HepG2 (cell line): ENCODE measurements at regions not wholly inside any gene's neighbourhood (a gene's known extent, or its start where the extent isn't known, plus 50 kb on each side); places are given as distances from the start of the nearest gene placed in this dataset.

Source experiments
- ATAC-seq: fragments of 200-7000 bp; cut with Tn5 transposase; 3 replicates; pipeline ENCODE4 v1.9.1; 2020; ENCODE audit warnings: mild to moderate bottlenecking, moderate library complexity
- BruUV-seq: library from RNA; stranded (reverse); fragments of 400-500 nt; replicated peaks from 2 replicates; lab custom pipeline; 2021; lab: Mats Ljungman, UMichigan
- CTCF ChIA-PET: fragments of 300-600 bp; formaldehyde crosslinking; extraction: SDS; loops from one replicate; lab custom pipeline; 2021; ENCODE audit warnings: low total read pairs, inconsistent platforms, low intra/inter-chr PET ratio; lab: Yijun Ruan, JAX
- POLR2A ChIA-PET: fragments of 350-600 bp; sonication (Branson Sonifier 250); formaldehyde crosslinking; loops from one replicate; lab custom pipeline; 2020; ENCODE audit warnings: antibody characterized with exemption, inconsistent platforms; lab: Yijun Ruan, JAX
- DNase-seq: peaks from one replicate; pipeline ENCODE4 v3.0.0-alpha.2; 2015; ENCODE audit warnings: low spot score
- FAIRE-seq: peaks from 3 replicates; lab custom pipeline; 2011; peaks lifted over from hg19 to GRCh38; lab: Jason Lieb, UNC
- H2AFZ ChIP-seq: one replicate; pipeline ENCODE4 v1.6.1; 2011; ENCODE audit warnings: low read length, inconsistent platforms
- H3K27ac ChIP-seq: fragments of 300-600 bp; 3 replicates; pipeline ENCODE4 v1.8.0; 2011; ENCODE audit warnings: mixed run types, mild to moderate bottlenecking, mixed read lengths, low read length, inconsistent platforms; ENCODE audit not compliant: insufficient read depth; ENCODE audit errors: extremely low read length
- H3K27me3 ChIP-seq, 2 experiments: fragments of 200-600 bp in 1 of 2; 2 replicates in 1 of 2; 3 replicates in 1 of 2; pipeline versions ENCODE4 v1.6.0 to v1.8.0; 2011; ENCODE audit warnings: low read length in 2 of 2, mild to moderate bottlenecking in 2 of 2, moderate library complexity in 2 of 2, inconsistent platforms in 1 of 2; ENCODE audit not compliant: insufficient read depth in 2 of 2, control insufficient read depth in 1 of 2
- H3K36me3 ChIP-seq, 2 experiments: fragments of 200-600 bp in 1 of 2; replicated peaks in 1 of 2; 2 replicates in 1 of 2; 3 replicates in 1 of 2; pipeline versions ENCODE4 v1.5.1 to v1.8.0; 2011; ENCODE audit warnings: low read length in 2 of 2, inconsistent platforms in 1 of 2; ENCODE audit not compliant: insufficient read depth in 2 of 2, control insufficient read depth in 1 of 2
- H3K4me1 ChIP-seq: 2 replicates; pipeline ENCODE4 v1.5.1; 2012; ENCODE audit warnings: low read length, inconsistent platforms; ENCODE audit not compliant: insufficient read depth
- H3K4me2 ChIP-seq: 2 replicates; pipeline ENCODE4 v1.6.0; 2011; ENCODE audit warnings: low read depth, low read length, inconsistent platforms
- H3K4me3 ChIP-seq, 3 experiments: fragments of 200-600 bp in 1 of 3; sonication (generic), shearing (Covaris generic) in 1 of 3; replicated peaks in 1 of 3; 2 replicates each; pipeline ENCODE4 v1.5.1; 2011 to 2016; ENCODE audit warnings: low read length in 3 of 3, inconsistent platforms in 2 of 3, low read depth in 2 of 3, mild to moderate bottlenecking in 2 of 3, control low read depth in 1 of 3, mixed read lengths in 1 of 3; ENCODE audit not compliant: insufficient read depth in 1 of 3
- H3K79me2 ChIP-seq: one replicate; pipeline ENCODE4 v1.6.1; 2011; ENCODE audit warnings: low read length, inconsistent platforms; ENCODE audit not compliant: insufficient read depth
- H3K9ac ChIP-seq: 2 replicates; pipeline ENCODE4 v1.6.0; 2011; ENCODE audit warnings: mild to moderate bottlenecking, low read depth, low read length, inconsistent platforms; ENCODE audit not compliant: insufficient read depth
- H3K9me3 ChIP-seq: 2 replicates; pipeline ENCODE4 v1.5.1; 2012; ENCODE audit warnings: mild to moderate bottlenecking, low read length
- H4K20me1 ChIP-seq: 2 replicates; pipeline ENCODE4 v1.6.0; 2011; ENCODE audit warnings: inconsistent platforms, mild to moderate bottlenecking, low read length, moderate library complexity; ENCODE audit not compliant: insufficient read depth
- BRD4 ChIP-seq: sonication (generic); formaldehyde crosslinking; IDR thresholded peaks from 2 replicates; pipeline ENCODE4 v1.4.0; 2020; ENCODE audit warnings: missing genetic modification reagents
- CTCF ChIP-seq: sonication (generic); formaldehyde crosslinking; IDR thresholded peaks from 2 replicates; pipeline ENCODE4 v1.5.0; 2020; ENCODE audit warnings: mild to moderate bottlenecking, missing genetic modification reagents, moderate library complexity
- GATAD2A ChIP-seq: IDR thresholded peaks from 2 replicates; pipeline ENCODE4 v1.6.1; 2016
- KDM2A ChIP-seq: sonication (generic); formaldehyde crosslinking; IDR thresholded peaks from 2 replicates; pipeline ENCODE4 v1.4.0; 2020; ENCODE audit warnings: low read depth, missing genetic modification reagents, borderline replicate concordance
- KDM4B ChIP-seq: sonication (generic); formaldehyde crosslinking; IDR thresholded peaks from 2 replicates; pipeline ENCODE4 v1.4.0; 2020; ENCODE audit warnings: missing genetic modification reagents
- NFE2L2 ChIP-seq: fragments of 150-350 bp; IDR thresholded peaks from 2 replicates; pipeline ENCODE4 v1.6.1; 2014; ENCODE audit warnings: low read length
- STAG1 ChIP-seq: sonication (generic); formaldehyde crosslinking; IDR thresholded peaks from 2 replicates; pipeline ENCODE4 v1.4.0; 2020; ENCODE audit warnings: missing genetic modification reagents
- TBX2 ChIP-seq: sonication (generic); formaldehyde crosslinking; IDR thresholded peaks from 2 replicates; pipeline ENCODE4 v1.5.0; 2020; ENCODE audit warnings: missing genetic modification reagents, mild to moderate bottlenecking, borderline replicate concordance
- TRIM24 ChIP-seq: sonication (generic); formaldehyde crosslinking; IDR thresholded peaks from 2 replicates; pipeline ENCODE4 v1.8.0; 2022; ENCODE audit warnings: mild to moderate bottlenecking, missing genetic modification reagents
- ZNF354B ChIP-seq: sonication (generic); formaldehyde crosslinking; IDR thresholded peaks from 2 replicates; pipeline ENCODE4 v1.8.0; 2022; ENCODE audit warnings: mild to moderate bottlenecking, missing genetic modification reagents
- ZNF75D ChIP-seq: sonication (generic); formaldehyde crosslinking; IDR thresholded peaks from 2 replicates; pipeline ENCODE4 v1.8.1; 2023; ENCODE audit warnings: missing genetic modification reagents, mild to moderate bottlenecking, borderline replicate concordance
- ZNF816 ChIP-seq: sonication (generic); formaldehyde crosslinking; IDR thresholded peaks from 2 replicates; pipeline ENCODE4 v1.8.0; 2022; ENCODE audit warnings: missing genetic modification reagents, mild to moderate bottlenecking, borderline replicate concordance
- WGBS: methylation state at CpG from one replicate; pipeline ENCODE4 v1.1.6; 2017; ENCODE audit warnings: low lambda C conversion rate; 5-methylcytosine and 5-hydroxymethylcytosine counted together
- in situ Hi-C: cut with HindIII; loops from 2 replicates; pipeline ENCODE4 v1.10.0; 2017; ENCODE audit warnings: low pct_unique_long_range_greater_than_20kb; ENCODE audit not compliant: extremely low pct_ligation_motif_present
- intact Hi-C: fragments of 100-400 bp; cut with micrococcal nuclease; formaldehyde crosslinking; loops from one replicate; pipeline ENCODE4 v1.10.0; 2022; ENCODE audit not compliant: unreplicated experiment
- TF ChIP-seq, protein P1 (sequence below): sonication (generic); formaldehyde crosslinking; IDR thresholded peaks from 2 replicates; pipeline ENCODE4 v1.4.0; 2020; ENCODE audit warnings: missing genetic modification reagents, borderline replicate concordance

GRCh38 chr20:60993433-60994044, 258.5 kb upstream of the CDH4 start:
- H3K4me3 ChIP-seq = no peak overlapping the region
- TF ChIP-seq TRIM24 (CRISPR knock-in tag) = no peak
- TF ChIP-seq BRD4 (CRISPR knock-in tag) = no peak
- peak; percentile 53 for TF ChIP-seq STAG1 (CRISPR knock-in tag)
- TF ChIP-seq CTCF (CRISPR knock-in tag) = peak; percentile 32; the same call in 1 of the 2 replicates
- TF ChIP-seq GATAD2A (CRISPR knock-in tag) = no peak
- TF ChIP-seq, all 625 proteins: peak for 2
- H3K27ac ChIP-seq = no peak overlapping the region
- no peaks in the 10 kb centered on the region for H3K36me3 ChIP-seq
- no peaks in the 10 kb centered on the region; the same call in 1 of the 2 replicates for H4K20me1 ChIP-seq
- ChIA-PET CTCF (no interaction called here), POLR2A (no interaction called here)
- no peaks in the 10 kb centered on the region for H3K9me3 ChIP-seq
- no peaks in the 10 kb centered on the region for H3K4me1 ChIP-seq
- H2AFZ ChIP-seq = no peak overlapping the region
- in situ Hi-C loops (no loop called here), intact Hi-C loops (no loop called here)
- no peak for FAIRE-seq
- no peaks in the 10 kb centered on the region for H3K79me2 ChIP-seq
- no peak for DNase-seq
- H3K27me3 ChIP-seq = peaks cover 1 to 23% of the 10 kb centered on the region in 2 experiments; a peak in 2 of 5 replicates
- 9% methylated on average over 9 of the region's 9 CpGs for WGBS
- no peak overlapping the region for H3K9ac ChIP-seq
- BruUV-seq = no TSS peak
- ATAC-seq = peak; percentile 81
- H3K4me2 ChIP-seq = no peak overlapping the region

GRCh38 chr20:60999250-60999649, 252.8 kb upstream of the CDH4 start:
- CTCF ChIA-PET = no interaction called here
- FAIRE-seq (no peak), ATAC-seq (no peak), DNase-seq (no peak)
- Histone ChIP-seq H3K4me3 (no peak overlapping the region), H3K36me3 (no peaks in the 10 kb centered on the region), H3K27ac (no peak overlapping the region), H3K9me3 (0 out of 2 replicates have a peak, but pooled peaks cover 4% of the 10 kb centered on the region), H3K4me1 (no peaks in the 10 kb centered on the region), H3K79me2 (no peaks in the 10 kb centered on the region), H3K4me2 (no peak overlapping the region), H3K27me3 (peaks cover 0 to 3% of the 10 kb centered on the region in 2 experiments; a peak in 1 of 5 replicates), H3K9ac (no peak overlapping the region), H4K20me1 (no peaks in the 10 kb centered on the region; the same call in 1 of the 2 replicates), H2AFZ (no peak overlapping the region)
- intact Hi-C loops (no loop called here), in situ Hi-C loops (no loop called here)
- WGBS = 22% methylated on average over 5 of the region's 5 CpGs
- BruUV-seq = no TSS peak
- POLR2A ChIA-PET = no interaction called here
- TF ChIP-seq KDM2A = no peak
- no peak for TF ChIP-seq NFE2L2
- TF ChIP-seq ZNF354B (CRISPR knock-in tag) = no peak
- TF ChIP-seq ZNF816 (CRISPR knock-in tag) = no peak
- TF ChIP-seq TBX2 (CRISPR knock-in tag) = no peak
- no peak for TF ChIP-seq ZNF75D
- no peak for TF ChIP-seq KDM4B
- TF ChIP-seq, protein P1, sequence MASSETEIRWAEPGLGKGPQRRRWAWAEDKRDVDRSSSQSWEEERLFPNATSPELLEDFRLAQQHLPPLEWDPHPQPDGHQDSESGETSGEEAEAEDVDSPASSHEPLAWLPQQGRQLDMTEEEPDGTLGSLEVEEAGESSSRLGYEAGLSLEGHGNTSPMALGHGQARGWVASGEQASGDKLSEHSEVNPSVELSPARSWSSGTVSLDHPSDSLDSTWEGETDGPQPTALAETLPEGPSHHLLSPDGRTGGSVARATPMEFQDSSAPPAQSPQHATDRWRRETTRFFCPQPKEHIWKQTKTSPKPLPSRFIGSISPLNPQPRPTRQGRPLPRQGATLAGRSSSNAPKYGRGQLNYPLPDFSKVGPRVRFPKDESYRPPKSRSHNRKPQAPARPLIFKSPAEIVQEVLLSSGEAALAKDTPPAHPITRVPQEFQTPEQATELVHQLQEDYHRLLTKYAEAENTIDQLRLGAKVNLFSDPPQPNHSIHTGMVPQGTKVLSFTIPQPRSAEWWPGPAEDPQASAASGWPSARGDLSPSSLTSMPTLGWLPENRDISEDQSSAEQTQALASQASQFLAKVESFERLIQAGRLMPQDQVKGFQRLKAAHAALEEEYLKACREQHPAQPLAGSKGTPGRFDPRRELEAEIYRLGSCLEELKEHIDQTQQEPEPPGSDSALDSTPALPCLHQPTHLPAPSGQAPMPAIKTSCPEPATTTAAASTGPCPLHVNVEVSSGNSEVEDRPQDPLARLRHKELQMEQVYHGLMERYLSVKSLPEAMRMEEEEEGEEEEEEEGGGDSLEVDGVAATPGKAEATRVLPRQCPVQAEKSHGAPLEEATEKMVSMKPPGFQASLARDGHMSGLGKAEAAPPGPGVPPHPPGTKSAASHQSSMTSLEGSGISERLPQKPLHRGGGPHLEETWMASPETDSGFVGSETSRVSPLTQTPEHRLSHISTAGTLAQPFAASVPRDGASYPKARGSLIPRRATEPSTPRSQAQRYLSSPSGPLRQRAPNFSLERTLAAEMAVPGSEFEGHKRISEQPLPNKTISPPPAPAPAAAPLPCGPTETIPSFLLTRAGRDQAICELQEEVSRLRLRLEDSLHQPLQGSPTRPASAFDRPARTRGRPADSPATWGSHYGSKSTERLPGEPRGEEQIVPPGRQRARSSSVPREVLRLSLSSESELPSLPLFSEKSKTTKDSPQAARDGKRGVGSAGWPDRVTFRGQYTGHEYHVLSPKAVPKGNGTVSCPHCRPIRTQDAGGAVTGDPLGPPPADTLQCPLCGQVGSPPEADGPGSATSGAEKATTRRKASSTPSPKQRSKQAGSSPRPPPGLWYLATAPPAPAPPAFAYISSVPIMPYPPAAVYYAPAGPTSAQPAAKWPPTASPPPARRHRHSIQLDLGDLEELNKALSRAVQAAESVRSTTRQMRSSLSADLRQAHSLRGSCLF (CRISPR knock-in tag) = no peak
